Suprapubic skin (tissue), 4 donors: ENCODE measurements at regions not wholly inside any gene's neighbourhood (a gene's known extent, or its start where the extent isn't known, plus 50 kb on each side); places are given as distances from the start of the nearest gene placed in this dataset.
A peak's percentile ranks its signal among the peaks of the same experiment; 100 is the strongest.

Experiments used
- EP300 ChIP-seq: sonication (generic); formaldehyde crosslinking; IDR thresholded peaks from one replicate; pipeline ENCODE4 v1.6.1; 2017; ENCODE audit warnings: antibody characterized with exemption
- POLR2A ChIP-seq, 2 donors: fragments of 450-650 bp; IDR thresholded peaks; one replicate each; pipeline ENCODE4 v1.6.1; 2017; ENCODE audit warnings: antibody characterized with exemption in 2 of 2, mild to moderate bottlenecking in 2 of 2, moderate library complexity in 2 of 2
- POLR2AphosphoS5 ChIP-seq, 3 donors: sonication (generic); formaldehyde crosslinking; IDR thresholded peaks; one replicate each; pipeline ENCODE4 v1.6.1; 2017; ENCODE audit warnings: antibody characterized with exemption in 3 of 3
- TF ChIP-seq, protein P1 (sequence below), 2 donors: fragments of 200-600 bp in 1 of 2; fragments of 450-650 bp in 1 of 2; sonication (generic) in 1 of 2; IDR thresholded peaks; one replicate each; pipeline ENCODE4 v1.5.1; 2016 to 2019; ENCODE audit warnings: antibody characterized with exemption in 2 of 2, mild to moderate bottlenecking in 1 of 2, moderate library complexity in 1 of 2

DNA sequence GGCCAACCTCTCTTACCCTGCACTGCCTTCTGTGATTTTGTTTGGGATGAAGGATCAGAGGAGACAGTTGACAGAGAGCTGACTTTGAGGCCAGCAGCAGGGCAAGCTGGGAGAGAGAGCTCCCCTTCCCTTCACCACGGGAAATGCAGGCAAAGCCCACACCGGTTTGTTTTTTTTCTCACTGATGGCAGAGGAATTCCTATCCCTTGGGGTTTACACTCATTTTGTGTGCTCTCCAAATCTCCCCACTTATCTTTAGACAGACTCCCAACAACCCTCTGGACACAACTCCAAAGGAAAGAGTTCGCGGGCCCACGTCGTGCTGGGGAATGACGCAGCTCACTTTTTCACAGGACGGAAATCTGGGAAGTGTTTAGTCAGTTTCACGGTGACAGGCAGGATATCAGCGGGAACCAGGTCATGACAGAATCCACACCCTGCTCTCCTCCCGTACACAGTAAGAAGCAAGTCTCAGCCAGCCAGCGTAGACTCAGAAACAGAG lies 68.3 kb upstream of the FAM171A1 start:
- TF ChIP-seq, protein P1, sequence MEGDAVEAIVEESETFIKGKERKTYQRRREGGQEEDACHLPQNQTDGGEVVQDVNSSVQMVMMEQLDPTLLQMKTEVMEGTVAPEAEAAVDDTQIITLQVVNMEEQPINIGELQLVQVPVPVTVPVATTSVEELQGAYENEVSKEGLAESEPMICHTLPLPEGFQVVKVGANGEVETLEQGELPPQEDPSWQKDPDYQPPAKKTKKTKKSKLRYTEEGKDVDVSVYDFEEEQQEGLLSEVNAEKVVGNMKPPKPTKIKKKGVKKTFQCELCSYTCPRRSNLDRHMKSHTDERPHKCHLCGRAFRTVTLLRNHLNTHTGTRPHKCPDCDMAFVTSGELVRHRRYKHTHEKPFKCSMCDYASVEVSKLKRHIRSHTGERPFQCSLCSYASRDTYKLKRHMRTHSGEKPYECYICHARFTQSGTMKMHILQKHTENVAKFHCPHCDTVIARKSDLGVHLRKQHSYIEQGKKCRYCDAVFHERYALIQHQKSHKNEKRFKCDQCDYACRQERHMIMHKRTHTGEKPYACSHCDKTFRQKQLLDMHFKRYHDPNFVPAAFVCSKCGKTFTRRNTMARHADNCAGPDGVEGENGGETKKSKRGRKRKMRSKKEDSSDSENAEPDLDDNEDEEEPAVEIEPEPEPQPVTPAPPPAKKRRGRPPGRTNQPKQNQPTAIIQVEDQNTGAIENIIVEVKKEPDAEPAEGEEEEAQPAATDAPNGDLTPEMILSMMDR (IDR thresholded peaks at IDR 0.05), result peak in 1 of 2 donors; percentile 13
- TF ChIP-seq POLR2A (IDR thresholded peaks at IDR 0.05) (no peak), POLR2AphosphoS5 (IDR thresholded peaks at IDR 0.05) (no peak), EP300 (no peak)
